ENCODE measurements at regions not wholly inside any gene's neighbourhood (a gene's known extent, or its start where the extent isn't known, plus 50 kb on each side); places are given as distances from the start of the nearest gene placed in this dataset.

GRCh38 chr18:23386317-23386716 is 66.8 kb upstream of the RIOK3 start:
- Histone ChIP-seq H3K9ac (ENCODE audit: low read length in 2 of 2) (no peak overlapping the region), H3K9me3 (ENCODE audit: control insufficient read depth in 2 of 2, low read length in 2 of 2) (no peaks in the 10 kb centered on the region), H3K27me3 (ENCODE audit: control insufficient read depth in 1 of 2, insufficient read depth in 2 of 2, low read length in 2 of 2) (no peaks in the 10 kb centered on the region), H3K4me1 (ENCODE audit: control insufficient read depth, insufficient read depth, low read length) (no peaks in the 10 kb centered on the region), H3K27ac (ENCODE audit: low read length) (no peak overlapping the region), H3K36me3 (ENCODE audit: control insufficient read depth in 2 of 2, insufficient read depth in 2 of 2, low read length in 2 of 2) (no peaks in the 10 kb centered on the region), H3K4me3 (ENCODE audit: low read length in 2 of 2) (no peak overlapping the region)

GRCh38 chr18:23387265-23387664 is 65.8 kb upstream of the RIOK3 start:
- Histone ChIP-seq H3K4me3 (ENCODE audit: low read length in 2 of 2) (no peak overlapping the region), H3K4me1 (ENCODE audit: control insufficient read depth, insufficient read depth, low read length) (no peaks in the 10 kb centered on the region), H3K27ac (ENCODE audit: low read length) (no peak overlapping the region), H3K27me3 (ENCODE audit: control insufficient read depth in 1 of 2, insufficient read depth in 2 of 2, low read length in 2 of 2) (no peaks in the 10 kb centered on the region), H3K9ac (ENCODE audit: low read length in 2 of 2) (no peak overlapping the region), H3K36me3 (ENCODE audit: control insufficient read depth in 2 of 2, insufficient read depth in 2 of 2, low read length in 2 of 2) (no peaks in the 10 kb centered on the region), H3K9me3 (ENCODE audit: control insufficient read depth in 2 of 2, low read length in 2 of 2) (no peaks in the 10 kb centered on the region)

GRCh38 chr18:23388357-23388756 is 64.7 kb upstream of the RIOK3 start:
- Histone ChIP-seq H3K9ac (ENCODE audit: low read length in 2 of 2) (no peak overlapping the region), H3K4me1 (ENCODE audit: control insufficient read depth, insufficient read depth, low read length) (no peaks in the 10 kb centered on the region), H3K9me3 (ENCODE audit: control insufficient read depth in 2 of 2, low read length in 2 of 2) (no peaks in the 10 kb centered on the region), H3K27me3 (ENCODE audit: control insufficient read depth in 1 of 2, insufficient read depth in 2 of 2, low read length in 2 of 2) (no peaks in the 10 kb centered on the region), H3K27ac (ENCODE audit: low read length) (no peak overlapping the region), H3K4me3 (ENCODE audit: low read length in 2 of 2) (no peak overlapping the region), H3K36me3 (ENCODE audit: control insufficient read depth in 2 of 2, insufficient read depth in 2 of 2, low read length in 2 of 2) (no peaks in the 10 kb centered on the region)

GRCh38 chr18:23391156-23391555 is 61.9 kb upstream of the RIOK3 start:
- no peaks in the 10 kb centered on the region for H3K9me3 ChIP-seq (ENCODE audit: control insufficient read depth in 2 of 2, low read length in 2 of 2)
- H3K27ac ChIP-seq (ENCODE audit: low read length): no peak overlapping the region
- no peaks in the 10 kb centered on the region for H3K27me3 ChIP-seq (ENCODE audit: control insufficient read depth in 1 of 2, insufficient read depth in 2 of 2, low read length in 2 of 2)
- H3K9ac ChIP-seq (ENCODE audit: low read length in 2 of 2): no peak overlapping the region
- no peak overlapping the region for H3K4me3 ChIP-seq (ENCODE audit: low read length in 2 of 2)
- H3K4me1 ChIP-seq (ENCODE audit: control insufficient read depth, insufficient read depth, low read length): no peaks in the 10 kb centered on the region
- no peaks in the 10 kb centered on the region for H3K36me3 ChIP-seq (ENCODE audit: control insufficient read depth in 2 of 2, insufficient read depth in 2 of 2, low read length in 2 of 2)

GRCh38 chr18:23397907-23398306 is 55.2 kb upstream of the RIOK3 start:
- Histone ChIP-seq H3K27me3 (ENCODE audit: control insufficient read depth in 1 of 2, insufficient read depth in 2 of 2, low read length in 2 of 2) (no peaks in the 10 kb centered on the region), H3K4me1 (ENCODE audit: control insufficient read depth, insufficient read depth, low read length) (peaks cover 2% of the 10 kb centered on the region), H3K9ac (ENCODE audit: low read length in 2 of 2) (no peak overlapping the region), H3K9me3 (ENCODE audit: control insufficient read depth in 2 of 2, low read length in 2 of 2) (no peaks in the 10 kb centered on the region), H3K4me3 (ENCODE audit: low read length in 2 of 2) (no peak overlapping the region), H3K36me3 (ENCODE audit: control insufficient read depth in 2 of 2, insufficient read depth in 2 of 2, low read length in 2 of 2) (no peaks in the 10 kb centered on the region), H3K27ac (ENCODE audit: low read length) (no peak overlapping the region)

- Histone ChIP-seq H3K9ac (ENCODE audit: low read length in 2 of 2) (no peak overlapping the region), H3K4me1 (ENCODE audit: control insufficient read depth, insufficient read depth, low read length) (peaks cover 2% of the 10 kb centered on the region), H3K9me3 (ENCODE audit: control insufficient read depth in 2 of 2, low read length in 2 of 2) (no peaks in the 10 kb centered on the region), H3K27me3 (ENCODE audit: control insufficient read depth in 1 of 2, insufficient read depth in 2 of 2, low read length in 2 of 2) (no peaks in the 10 kb centered on the region), H3K27ac (ENCODE audit: low read length) (no peak overlapping the region), H3K4me3 (ENCODE audit: low read length in 2 of 2) (no peak overlapping the region), H3K36me3 (ENCODE audit: control insufficient read depth in 2 of 2, insufficient read depth in 2 of 2, low read length in 2 of 2) (peaks cover 0 to 3% of the 10 kb centered on the region in 2 donors)
Observed at GRCh38 chr18:23398401-23398800, 54.7 kb upstream of the RIOK3 start.

GRCh38 chr18:23399067-23399466 is 54.0 kb upstream of the RIOK3 start:
- Histone ChIP-seq H3K4me3 (ENCODE audit: low read length in 2 of 2) (no peak overlapping the region), H3K9me3 (ENCODE audit: control insufficient read depth in 2 of 2, low read length in 2 of 2) (no peaks in the 10 kb centered on the region), H3K36me3 (ENCODE audit: control insufficient read depth in 2 of 2, insufficient read depth in 2 of 2, low read length in 2 of 2) (peaks cover 0 to 4% of the 10 kb centered on the region in 2 donors), H3K27ac (ENCODE audit: low read length) (no peak overlapping the region), H3K9ac (ENCODE audit: low read length in 2 of 2) (no peak overlapping the region), H3K4me1 (ENCODE audit: control insufficient read depth, insufficient read depth, low read length) (peaks cover 2% of the 10 kb centered on the region), H3K27me3 (ENCODE audit: control insufficient read depth in 1 of 2, insufficient read depth in 2 of 2, low read length in 2 of 2) (no peaks in the 10 kb centered on the region)

- H3K36me3 ChIP-seq (ENCODE audit: control insufficient read depth in 2 of 2, insufficient read depth in 2 of 2, low read length in 2 of 2): peaks cover 0 to 4% of the 10 kb centered on the region in 2 donors
- H3K9me3 ChIP-seq (ENCODE audit: control insufficient read depth in 2 of 2, low read length in 2 of 2): no peaks in the 10 kb centered on the region
- H3K27ac ChIP-seq (ENCODE audit: low read length): no peak overlapping the region
Observed at GRCh38 chr18:23400918-23401317, 52.2 kb upstream of the RIOK3 start.

GRCh38 chr18:23401400-23402347 is 51.4 kb upstream of the RIOK3 start:
- H3K4me1 ChIP-seq (ENCODE audit: control insufficient read depth, insufficient read depth, low read length): peaks cover 2% of the 10 kb centered on the region
- H3K9me3 ChIP-seq (ENCODE audit: control insufficient read depth in 2 of 2, low read length in 2 of 2): no peaks in the 10 kb centered on the region
- H3K4me3 ChIP-seq (ENCODE audit: low read length in 2 of 2): no peak overlapping the region
- H3K27ac ChIP-seq (ENCODE audit: low read length): no peak overlapping the region
- H3K9ac ChIP-seq (ENCODE audit: low read length in 2 of 2): no peak overlapping the region
- H3K27me3 ChIP-seq (ENCODE audit: control insufficient read depth in 1 of 2, insufficient read depth in 2 of 2, low read length in 2 of 2): no peaks in the 10 kb centered on the region
- H3K36me3 ChIP-seq (ENCODE audit: control insufficient read depth in 2 of 2, insufficient read depth in 2 of 2, low read length in 2 of 2): peaks cover 0 to 4% of the 10 kb centered on the region in 2 donors

More at GRCh38 chr18:23400918-23401317, 52.2 kb upstream of the RIOK3 start:
- Histone ChIP-seq H3K9ac (ENCODE audit: low read length in 2 of 2) (no peak overlapping the region), H3K27me3 (ENCODE audit: control insufficient read depth in 1 of 2, insufficient read depth in 2 of 2, low read length in 2 of 2) (no peaks in the 10 kb centered on the region), H3K4me3 (ENCODE audit: low read length in 2 of 2) (no peak overlapping the region), H3K4me1 (ENCODE audit: control insufficient read depth, insufficient read depth, low read length) (peaks cover 2% of the 10 kb centered on the region)
